ENCODE measurements at regions not wholly inside any gene's neighbourhood (a gene's known extent, or its start where the extent isn't known, plus 50 kb on each side); places are given as distances from the start of the nearest gene placed in this dataset.

- no peak for DNase-seq (ENCODE audit: low spot score)
These were observed 325.6 kb downstream of the TTLL7 start for GRCh38 chr1:83673312-83673711.

GRCh38 chr1:83671586-83671985 is 327.3 kb downstream of the TTLL7 start:
- DNase-seq (ENCODE audit: low spot score), result no peak

- no peak for DNase-seq (ENCODE audit: low spot score)
These were observed 327.9 kb downstream of the TTLL7 start for GRCh38 chr1:83670909-83671565.

- DNase-seq (ENCODE audit: low spot score), result no peak
These were observed 357.0 kb downstream of the TTLL7 start for GRCh38 chr1:83641796-83642443.

GRCh38 chr1:83641206-83641658 is 357.7 kb downstream of the TTLL7 start:
- DNase-seq (ENCODE audit: low spot score), result no peak

GRCh38 chr1:83639785-83640184 is 359.1 kb downstream of the TTLL7 start:
- no peak for DNase-seq (ENCODE audit: low spot score)

- no peak for DNase-seq (ENCODE audit: low spot score)
These were observed 361.3 kb downstream of the TTLL7 start for GRCh38 chr1:83637586-83637985.

GRCh38 chr1:83637009-83637408 is 361.9 kb downstream of the TTLL7 start:
- DNase-seq (ENCODE audit: low spot score), result no peak

- DNase-seq (ENCODE audit: low spot score), result no peak
These were observed 366.0 kb downstream of the TTLL7 start for GRCh38 chr1:83632906-83633305.

- DNase-seq (ENCODE audit: low spot score), result no peak
These were observed 367.1 kb downstream of the TTLL7 start for GRCh38 chr1:83631851-83632250.

- DNase-seq (ENCODE audit: low spot score), result no peak
These were observed 371.9 kb downstream of the TTLL7 start for GRCh38 chr1:83627045-83627444.

GRCh38 chr1:83626603-83627002 is 372.3 kb downstream of the TTLL7 start:
- no peak for DNase-seq (ENCODE audit: low spot score)

- no peak for DNase-seq (ENCODE audit: low spot score)
These were observed 373.3 kb downstream of the TTLL7 start for GRCh38 chr1:83625646-83626045.

- DNase-seq (ENCODE audit: low spot score), result no peak
These were observed 378.9 kb downstream of the TTLL7 start for GRCh38 chr1:83620016-83620415.

- DNase-seq (ENCODE audit: low spot score), result no peak
These were observed 379.6 kb downstream of the TTLL7 start for GRCh38 chr1:83619170-83619896.

- DNase-seq (ENCODE audit: low spot score), result no peak
These were observed 381.0 kb downstream of the TTLL7 start for GRCh38 chr1:83617883-83618282.

- DNase-seq (ENCODE audit: low spot score), result no peak
These were observed 383.6 kb downstream of the TTLL7 start for GRCh38 chr1:83615370-83615769.

- DNase-seq (ENCODE audit: low spot score), result peak; percentile 21
These were observed 392.4 kb downstream of the TTLL7 start for GRCh38 chr1:83606416-83606955.

- DNase-seq (ENCODE audit: low spot score), result no peak
These were observed 402.6 kb downstream of the TTLL7 start for GRCh38 chr1:83596331-83596730.

GRCh38 chr1:83593073-83593472 is 405.9 kb downstream of the TTLL7 start:
- no peak for DNase-seq (ENCODE audit: low spot score)

- no peak for DNase-seq (ENCODE audit: low spot score)
These were observed 410.8 kb downstream of the TTLL7 start for GRCh38 chr1:83588140-83588539.

GRCh38 chr1:83583351-83584014 is 415.4 kb downstream of the TTLL7 start:
- peak; percentile 13 for DNase-seq (ENCODE audit: low spot score)

All from putamen (tissue), 1 donor.